Germinal center (tissue), 1 donor: ENCODE measurements at regions not wholly inside any gene's neighbourhood (a gene's known extent, or its start where the extent isn't known, plus 50 kb on each side); places are given as distances from the start of the nearest gene placed in this dataset.

ENCODE experiments used
- DNase-seq: peaks from one replicate; pipeline ENCODE4 v3.0.0; 2012; ENCODE audit warnings: mixed read lengths, low spot score

- DNase-seq: no peak
Observed at GRCh38 chr11:15539645-15540044, 424.9 kb downstream of the INSC start.

GRCh38 chr11:15541079-15541478, 426.4 kb downstream of the INSC start:
- DNase-seq: no peak

- DNase-seq: no peak
Observed at GRCh38 chr11:15544353-15544752, 429.6 kb downstream of the INSC start.

GRCh38 chr11:15547685-15548084, 433.0 kb downstream of the INSC start:
- DNase-seq: no peak

- DNase-seq: no peak
Observed at GRCh38 chr11:15551901-15552851, 437.5 kb downstream of the INSC start.

GRCh38 chr11:15555161-15555560, 440.4 kb downstream of the INSC start:
- DNase-seq: no peak

GRCh38 chr11:15557457-15558230, 442.9 kb downstream of the INSC start:
- no peak for DNase-seq

- no peak for DNase-seq
Observed at GRCh38 chr11:15558513-15559181, 443.9 kb downstream of the INSC start.

GRCh38 chr11:15560689-15561467, 446.2 kb downstream of the INSC start:
- DNase-seq: no peak

GRCh38 chr11:15562230-15562629, 447.5 kb downstream of the INSC start:
- no peak for DNase-seq

GRCh38 chr11:15563054-15563453, 448.3 kb downstream of the INSC start:
- DNase-seq: no peak

GRCh38 chr11:15565880-15566279, 451.2 kb downstream of the INSC start:
- no peak for DNase-seq

GRCh38 chr11:15568440-15568839, 453.7 kb downstream of the INSC start:
- DNase-seq: no peak

- no peak for DNase-seq
Observed at GRCh38 chr11:15569305-15570025, 454.7 kb downstream of the INSC start.

- no peak for DNase-seq
Observed at GRCh38 chr11:15575409-15575808, 460.7 kb downstream of the INSC start.

- DNase-seq: no peak
Observed at GRCh38 chr11:15576769-15577168, 462.0 kb downstream of the INSC start.

- no peak for DNase-seq
Observed at GRCh38 chr11:15577519-15577918, 462.8 kb downstream of the INSC start.

- DNase-seq: no peak
Observed at GRCh38 chr11:15579287-15580001, 464.7 kb downstream of the INSC start.

- no peak for DNase-seq
Observed at GRCh38 chr11:15580056-15580774, 465.5 kb downstream of the INSC start.

- DNase-seq: no peak
Observed at GRCh38 chr11:15580775-15581095, 466.0 kb downstream of the INSC start.
